Sigmoid colon (tissue), 4 donors: ENCODE measurements at regions not wholly inside any gene's neighbourhood (a gene's known extent, or its start where the extent isn't known, plus 50 kb on each side); places are given as distances from the start of the nearest gene placed in this dataset.

Experiments
- CTCF ChIP-seq, 4 experiments: fragments of 450-650 bp in 3 of 4; fragments of 200-600 bp in 1 of 4; IDR thresholded peaks; one replicate each; pipeline ENCODE4 v1.5.1; 2016 to 2019; ENCODE audit warnings: antibody characterized with exemption in 4 of 4, mild to moderate bottlenecking in 3 of 4, moderate library complexity in 2 of 4
- EP300 ChIP-seq, 4 donors: sonication (generic); formaldehyde crosslinking; IDR thresholded peaks; one replicate each; pipeline ENCODE4 v1.6.1; 2017; ENCODE audit warnings: antibody characterized with exemption in 4 of 4
- POLR2A ChIP-seq, 2 donors: fragments of 450-650 bp; IDR thresholded peaks; one replicate each; pipeline ENCODE4 v1.6.1; 2016; ENCODE audit warnings: antibody characterized with exemption in 2 of 2, mild to moderate bottlenecking in 2 of 2, moderate library complexity in 2 of 2
- POLR2AphosphoS5 ChIP-seq, 4 donors: sonication (generic); formaldehyde crosslinking; IDR thresholded peaks; one replicate each; pipeline ENCODE4 v1.6.1; 2017; ENCODE audit warnings: antibody characterized with exemption in 4 of 4

- TF ChIP-seq POLR2A (IDR thresholded peaks at IDR 0.05) = no peak
- TF ChIP-seq CTCF (IDR thresholded peaks at IDR 0.05) = no peak
- no peak for TF ChIP-seq POLR2AphosphoS5 (IDR thresholded peaks at IDR 0.05)
- no peak for TF ChIP-seq EP300 (IDR thresholded peaks at IDR 0.05)
Observed at GRCh38 chr3:1824359-1824758, 274.3 kb upstream of the CNTN4 start.
